GM19468 (cell line): ENCODE measurements at regions not wholly inside any gene's neighbourhood (a gene's known extent, or its start where the extent isn't known, plus 50 kb on each side); places are given as distances from the start of the nearest gene placed in this dataset.

Experiments used
- ATAC-seq: cut with Tn5 transposase; IDR thresholded peaks from one replicate; pipeline ENCODE4 v1.9.1; 2021; ENCODE audit warnings: mild to moderate bottlenecking, moderate library complexity, moderate number of reproducible peaks; ENCODE audit not compliant: unreplicated experiment; ENCODE audit errors: extremely low read depth

DNA sequence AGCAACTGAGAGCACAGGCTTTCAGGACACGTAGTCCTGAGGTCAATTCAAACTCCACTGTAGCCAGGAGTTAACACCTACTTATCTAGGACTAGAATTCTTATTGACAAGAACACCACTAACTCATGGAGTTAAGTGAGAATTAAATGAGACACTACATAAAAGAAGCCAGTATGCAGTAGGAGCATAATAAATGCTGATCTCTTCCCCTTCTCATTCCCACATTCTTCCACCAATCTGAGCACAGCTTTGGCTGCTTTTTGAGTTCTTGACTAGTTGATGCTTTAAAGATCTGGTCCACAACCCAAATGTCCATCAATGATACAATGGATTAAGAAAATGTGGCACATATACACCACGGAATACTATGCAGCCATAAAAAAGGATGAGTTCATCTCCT, 55.2 kb downstream of the TTC32 start:
- ATAC-seq: no peak

DNA sequence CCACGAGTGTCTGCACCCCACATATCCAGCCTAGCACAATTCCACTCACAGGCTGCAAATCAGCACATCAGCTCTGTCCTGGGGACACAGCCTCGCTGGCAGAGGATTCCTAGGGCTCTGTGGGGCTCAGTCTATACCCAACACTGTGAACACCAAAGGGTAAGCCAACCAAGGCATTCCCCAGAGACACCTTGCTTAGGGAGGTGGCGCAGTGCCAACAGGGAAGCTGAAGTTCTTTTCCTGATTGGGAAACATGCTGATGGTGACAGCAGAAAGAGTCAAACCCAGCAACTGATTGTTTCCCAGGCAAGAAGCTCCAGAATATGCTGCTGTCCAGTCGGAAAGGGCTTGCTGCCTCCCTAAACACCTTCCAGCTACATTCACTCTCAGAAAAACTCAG, 55.8 kb downstream of the TTC32 start:
- no peak for ATAC-seq

- no peak for ATAC-seq
Observed at GRCh38 chr2:19845323-19845920, 56.4 kb downstream of the TTC32 start.

DNA sequence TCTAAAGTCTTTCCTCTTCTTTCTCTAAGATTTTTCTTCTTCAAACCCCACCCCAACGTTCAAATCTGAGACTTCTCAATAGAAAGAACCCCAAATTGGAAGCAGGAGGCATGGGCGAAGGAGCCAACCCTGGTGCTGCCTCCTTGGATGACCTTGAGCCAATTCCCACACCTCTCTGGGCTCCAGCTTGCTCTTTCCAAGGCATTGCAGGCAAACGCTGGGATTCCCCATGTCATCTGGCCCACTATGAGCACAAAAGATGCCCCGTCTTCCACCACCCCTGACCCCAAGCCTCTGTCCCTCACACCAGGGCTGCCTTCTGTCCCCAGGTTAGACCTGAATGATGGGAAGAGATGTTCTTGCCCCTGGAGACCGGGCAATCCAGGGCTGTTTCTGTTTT, 57.0 kb downstream of the TTC32 start:
- no peak for ATAC-seq

DNA sequence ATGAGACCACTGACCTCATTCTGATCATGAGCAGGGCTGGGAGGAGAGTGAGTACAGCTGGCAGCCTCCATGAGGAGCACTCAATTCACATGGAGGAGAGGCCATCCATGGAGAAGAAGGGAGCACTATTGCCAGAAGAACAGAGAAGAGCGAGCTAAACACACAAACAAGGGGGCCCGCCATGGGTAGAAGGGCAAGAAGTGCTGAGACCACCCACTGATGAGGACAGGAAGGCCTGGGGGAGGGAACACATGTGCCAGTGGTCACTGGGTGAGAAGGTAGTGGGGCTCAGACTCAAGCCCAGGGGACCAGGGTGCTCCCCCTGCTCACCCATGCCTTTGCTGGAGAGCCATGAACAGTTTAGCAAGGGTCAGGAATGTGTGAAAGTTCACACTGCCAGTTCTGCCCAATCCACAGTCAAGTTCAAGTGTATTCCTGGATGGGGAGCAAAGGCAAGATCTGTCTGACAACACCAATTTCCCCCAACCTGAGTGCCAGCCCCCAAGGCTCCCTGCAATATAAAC, 57.7 kb downstream of the TTC32 start:
- no peak for ATAC-seq

- no peak for ATAC-seq
Observed at GRCh38 chr2:19841918-19842693, 59.7 kb downstream of the TTC32 start.

GRCh38 chr2:19839438-19839837, 62.3 kb downstream of the TTC32 start:
- ATAC-seq: no peak

DNA sequence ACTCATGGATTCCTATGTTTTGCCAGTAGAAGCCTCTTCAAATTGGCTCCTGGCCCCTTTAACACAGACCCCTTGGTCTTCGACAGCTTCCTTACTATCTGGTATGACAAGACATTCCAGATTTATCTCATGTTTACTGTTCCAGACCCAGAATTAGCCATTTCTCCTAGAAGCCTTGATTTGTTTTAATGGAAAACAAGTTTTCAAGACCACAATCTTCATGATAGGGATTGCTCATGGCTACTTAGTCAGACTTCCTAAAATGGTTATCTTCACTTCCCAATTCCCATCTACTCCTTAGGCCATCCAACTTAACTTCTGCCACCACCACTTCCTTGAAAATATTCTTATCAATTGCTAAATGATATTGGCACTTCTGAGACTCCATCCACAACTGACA, 63.2 kb downstream of the TTC32 start:
- ATAC-seq: no peak

DNA sequence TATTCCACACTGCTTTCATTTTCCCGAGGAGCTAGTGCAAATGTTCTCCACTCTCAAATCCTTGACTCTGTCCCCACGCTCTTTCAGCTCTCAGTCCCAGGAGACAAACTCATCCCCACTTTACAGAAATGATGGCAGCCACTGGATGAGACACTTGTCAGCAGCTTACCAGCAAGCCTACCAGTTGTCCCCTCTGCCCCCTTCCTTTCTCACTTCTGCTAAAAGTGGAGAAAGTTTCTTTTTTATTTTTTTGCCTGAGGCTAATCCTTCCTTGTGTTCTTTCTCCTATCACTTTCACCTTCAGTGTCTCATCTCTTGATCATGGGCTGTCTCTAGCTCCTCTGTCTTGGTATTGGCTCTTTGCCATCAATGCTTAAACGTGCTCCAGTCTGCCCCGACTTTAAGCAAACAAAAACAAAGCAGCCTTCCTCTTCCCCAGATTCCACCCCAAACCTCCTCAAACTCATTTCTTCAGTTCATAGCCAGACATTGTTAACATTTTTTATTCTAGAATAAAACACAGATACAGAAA, 64.5 kb downstream of the TTC32 start:
- no peak for ATAC-seq

GRCh38 chr2:19835781-19836281, 66.0 kb downstream of the TTC32 start:
- no peak for ATAC-seq

DNA sequence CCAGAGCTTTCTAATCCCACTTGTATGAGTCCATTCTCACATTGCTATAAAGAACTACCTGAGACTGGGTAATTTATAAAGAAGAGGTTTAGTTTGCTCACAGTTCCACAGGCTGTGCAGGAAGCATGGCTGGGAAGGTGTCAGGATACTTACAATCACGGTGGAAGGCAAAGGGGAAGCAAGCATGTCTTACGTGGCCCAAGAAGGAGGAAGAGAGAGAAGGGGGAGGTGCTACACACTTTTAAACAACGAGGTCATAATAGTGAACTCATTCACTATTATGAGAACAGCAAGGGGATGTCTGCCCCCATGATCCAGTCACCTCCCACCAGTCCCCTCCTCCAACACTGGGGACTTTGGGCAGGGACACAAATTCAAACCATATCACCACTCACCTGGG, 67.8 kb downstream of the TTC32 start:
- ATAC-seq: no peak

- no peak for ATAC-seq
Observed at GRCh38 chr2:19829672-19830071, 72.1 kb downstream of the TTC32 start.

DNA sequence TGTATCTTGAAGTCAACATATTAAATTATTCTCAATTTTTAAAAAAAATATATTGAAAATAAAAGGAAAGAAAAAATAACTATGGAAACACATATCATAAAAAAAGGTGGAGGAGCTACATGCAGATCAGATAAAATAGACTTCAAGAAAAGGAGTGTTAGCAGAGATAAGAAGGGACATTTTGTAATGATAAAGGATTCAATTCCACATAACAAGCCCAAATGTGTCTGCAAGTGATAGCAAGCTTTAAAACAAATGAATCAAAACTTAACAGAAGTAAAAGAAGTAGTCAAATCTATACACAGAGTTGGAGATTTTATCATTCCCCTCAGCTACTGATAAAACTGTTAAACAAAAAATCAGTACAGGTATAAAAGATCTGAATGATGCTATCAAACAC, 74.9 kb downstream of the TTC32 start:
- no peak for ATAC-seq

DNA sequence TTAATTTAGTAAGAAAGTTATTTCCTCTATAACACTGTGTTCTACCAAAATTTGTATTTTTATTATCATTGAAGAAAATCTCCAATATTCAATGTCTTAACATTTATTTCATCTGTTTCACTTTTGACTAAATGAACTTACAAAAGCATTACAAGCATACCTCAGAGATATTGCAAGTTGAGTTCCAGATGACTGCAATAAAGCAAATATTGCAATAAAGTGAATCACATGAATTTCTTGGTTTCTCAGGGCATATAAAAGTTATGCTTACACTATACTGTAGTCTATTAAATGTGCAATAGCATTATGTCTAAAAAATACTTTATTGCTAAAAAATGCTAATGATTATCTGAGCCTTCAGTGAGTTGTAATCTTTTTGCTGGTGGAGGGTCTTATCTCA, 78.3 kb downstream of the TTC32 start:
- no peak for ATAC-seq

- ATAC-seq: no peak
Observed at GRCh38 chr2:19819097-19820065, 82.4 kb downstream of the TTC32 start.

- no peak for ATAC-seq
Observed at GRCh38 chr2:19818543-19818942, 83.2 kb downstream of the TTC32 start.

GRCh38 chr2:19818039-19818438, 83.7 kb downstream of the TTC32 start:
- no peak for ATAC-seq

- ATAC-seq: no peak
Observed at GRCh38 chr2:19815746-19816145, 86.0 kb downstream of the TTC32 start.

GRCh38 chr2:19812166-19812565, 89.6 kb downstream of the TTC32 start:
- no peak for ATAC-seq

DNA sequence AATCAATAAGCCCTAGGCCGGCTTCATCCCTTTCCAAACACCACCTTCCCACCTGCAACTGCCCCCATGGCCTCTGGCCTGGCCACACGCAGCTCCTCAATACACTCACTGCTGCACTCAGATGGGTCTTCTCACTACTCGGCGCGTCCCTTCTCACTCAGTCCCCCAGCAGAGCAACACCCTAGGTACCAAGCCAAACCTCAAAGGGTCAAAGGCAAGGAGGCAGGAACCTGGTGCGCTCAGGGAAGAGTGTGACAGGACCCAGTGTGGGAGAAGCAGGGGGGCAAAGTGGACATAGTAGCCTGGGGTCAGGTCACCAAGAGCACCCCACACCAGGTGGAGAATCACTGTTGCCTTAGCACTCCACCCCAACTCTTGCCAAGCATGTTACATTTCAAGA, 90.6 kb downstream of the TTC32 start:
- ATAC-seq: no peak
